ENCODE measurements at regions not wholly inside any gene's neighbourhood (a gene's known extent, or its start where the extent isn't known, plus 50 kb on each side); places are given as distances from the start of the nearest gene placed in this dataset.

GRCh38 chr1:113269168-113269963 is 120.9 kb upstream of the MAGI3 start:
- DNase-seq (ENCODE audit: low read depth): no peak
- H3K4me3 ChIP-seq (ENCODE audit: low read depth, low read length): no peak overlapping the region
- TF ChIP-seq, protein P1, sequence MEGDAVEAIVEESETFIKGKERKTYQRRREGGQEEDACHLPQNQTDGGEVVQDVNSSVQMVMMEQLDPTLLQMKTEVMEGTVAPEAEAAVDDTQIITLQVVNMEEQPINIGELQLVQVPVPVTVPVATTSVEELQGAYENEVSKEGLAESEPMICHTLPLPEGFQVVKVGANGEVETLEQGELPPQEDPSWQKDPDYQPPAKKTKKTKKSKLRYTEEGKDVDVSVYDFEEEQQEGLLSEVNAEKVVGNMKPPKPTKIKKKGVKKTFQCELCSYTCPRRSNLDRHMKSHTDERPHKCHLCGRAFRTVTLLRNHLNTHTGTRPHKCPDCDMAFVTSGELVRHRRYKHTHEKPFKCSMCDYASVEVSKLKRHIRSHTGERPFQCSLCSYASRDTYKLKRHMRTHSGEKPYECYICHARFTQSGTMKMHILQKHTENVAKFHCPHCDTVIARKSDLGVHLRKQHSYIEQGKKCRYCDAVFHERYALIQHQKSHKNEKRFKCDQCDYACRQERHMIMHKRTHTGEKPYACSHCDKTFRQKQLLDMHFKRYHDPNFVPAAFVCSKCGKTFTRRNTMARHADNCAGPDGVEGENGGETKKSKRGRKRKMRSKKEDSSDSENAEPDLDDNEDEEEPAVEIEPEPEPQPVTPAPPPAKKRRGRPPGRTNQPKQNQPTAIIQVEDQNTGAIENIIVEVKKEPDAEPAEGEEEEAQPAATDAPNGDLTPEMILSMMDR (IDR thresholded peaks at IDR 0.05; ENCODE audit: control insufficient read depth, extremely low read depth, insufficient read depth): no peak

- TF ChIP-seq, protein P1 (IDR thresholded peaks at IDR 0.05; ENCODE audit: control insufficient read depth, extremely low read depth, insufficient read depth): no peak
- DNase-seq (ENCODE audit: low read depth): no peak
- H3K4me3 ChIP-seq (ENCODE audit: low read depth, low read length): no peak overlapping the region
These were observed 119.3 kb upstream of the MAGI3 start for GRCh38 chr1:113271039-113271438.

- TF ChIP-seq, protein P1 (IDR thresholded peaks at IDR 0.05; ENCODE audit: control insufficient read depth, extremely low read depth, insufficient read depth): no peak
These were observed 115.2 kb upstream of the MAGI3 start for GRCh38 chr1:113275083-113275482.

DNA sequence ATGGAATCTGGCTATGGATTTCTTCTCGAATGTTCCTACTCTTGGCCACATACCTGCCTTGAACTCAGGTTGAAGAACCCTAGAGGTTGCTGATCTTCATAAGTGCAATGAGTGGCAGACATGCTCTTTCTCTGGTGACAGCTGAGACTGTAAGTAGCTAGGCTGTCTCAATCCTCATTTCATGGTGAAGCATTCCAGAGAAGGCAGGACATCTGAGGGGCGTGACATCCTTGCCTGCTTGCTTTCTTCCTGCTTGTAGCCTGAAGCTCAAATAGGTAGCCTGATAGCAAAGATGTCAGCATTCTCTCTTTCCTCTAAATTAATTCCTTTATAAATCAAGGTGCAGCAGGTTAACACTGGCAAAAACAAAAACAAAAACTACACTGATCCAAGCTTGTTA is 114.6 kb upstream of the MAGI3 start:
- TF ChIP-seq, protein P1 (IDR thresholded peaks at IDR 0.05; ENCODE audit: control insufficient read depth, extremely low read depth, insufficient read depth): no peak
- DNase-seq (ENCODE audit: low read depth): no peak
- no peak overlapping the region for H3K4me3 ChIP-seq (ENCODE audit: low read depth, low read length)

More at GRCh38 chr1:113275083-113275482, 115.2 kb upstream of the MAGI3 start:
- H3K4me3 ChIP-seq (ENCODE audit: low read depth, low read length): no peak overlapping the region
- DNase-seq (ENCODE audit: low read depth): no peak

GRCh38 chr1:113276507-113276906 is 113.8 kb upstream of the MAGI3 start:
- TF ChIP-seq, protein P1 (IDR thresholded peaks at IDR 0.05; ENCODE audit: control insufficient read depth, extremely low read depth, insufficient read depth): no peak
- no peak overlapping the region for H3K4me3 ChIP-seq (ENCODE audit: low read depth, low read length)
- no peak for DNase-seq (ENCODE audit: low read depth)

DNA sequence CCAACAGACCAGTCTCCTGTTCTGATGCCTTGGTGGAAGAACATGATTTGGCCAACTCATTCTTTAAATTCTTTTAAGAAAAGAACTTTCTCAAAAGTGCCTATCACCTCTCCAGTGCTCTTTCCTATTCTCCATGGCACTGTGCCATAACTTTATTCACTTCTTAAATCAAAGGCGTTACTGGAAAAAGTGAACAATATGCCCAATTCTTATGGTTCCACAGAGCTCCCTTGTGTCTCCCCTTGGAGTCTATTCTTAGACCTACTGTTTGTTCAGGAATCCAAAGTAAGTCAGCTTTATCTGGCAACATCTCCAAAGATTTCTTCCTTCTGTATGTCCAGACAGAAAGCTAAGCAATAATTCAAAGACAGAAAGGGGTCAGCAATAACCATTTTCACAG is 111.9 kb upstream of the MAGI3 start:
- H3K4me3 ChIP-seq (ENCODE audit: low read depth, low read length): no peak overlapping the region
- TF ChIP-seq, protein P1 (IDR thresholded peaks at IDR 0.05; ENCODE audit: control insufficient read depth, extremely low read depth, insufficient read depth): no peak
- DNase-seq (ENCODE audit: low read depth): no peak

- H3K4me3 ChIP-seq (ENCODE audit: low read depth, low read length): no peak overlapping the region
- no peak for DNase-seq (ENCODE audit: low read depth)
- TF ChIP-seq, protein P1 (IDR thresholded peaks at IDR 0.05; ENCODE audit: control insufficient read depth, extremely low read depth, insufficient read depth): no peak
These were observed 111.5 kb upstream of the MAGI3 start for GRCh38 chr1:113278777-113279176.
